ENCODE measurements at regions not wholly inside any gene's neighbourhood (a gene's known extent, or its start where the extent isn't known, plus 50 kb on each side); places are given as distances from the start of the nearest gene placed in this dataset.

- TF ChIP-seq, protein P1, sequence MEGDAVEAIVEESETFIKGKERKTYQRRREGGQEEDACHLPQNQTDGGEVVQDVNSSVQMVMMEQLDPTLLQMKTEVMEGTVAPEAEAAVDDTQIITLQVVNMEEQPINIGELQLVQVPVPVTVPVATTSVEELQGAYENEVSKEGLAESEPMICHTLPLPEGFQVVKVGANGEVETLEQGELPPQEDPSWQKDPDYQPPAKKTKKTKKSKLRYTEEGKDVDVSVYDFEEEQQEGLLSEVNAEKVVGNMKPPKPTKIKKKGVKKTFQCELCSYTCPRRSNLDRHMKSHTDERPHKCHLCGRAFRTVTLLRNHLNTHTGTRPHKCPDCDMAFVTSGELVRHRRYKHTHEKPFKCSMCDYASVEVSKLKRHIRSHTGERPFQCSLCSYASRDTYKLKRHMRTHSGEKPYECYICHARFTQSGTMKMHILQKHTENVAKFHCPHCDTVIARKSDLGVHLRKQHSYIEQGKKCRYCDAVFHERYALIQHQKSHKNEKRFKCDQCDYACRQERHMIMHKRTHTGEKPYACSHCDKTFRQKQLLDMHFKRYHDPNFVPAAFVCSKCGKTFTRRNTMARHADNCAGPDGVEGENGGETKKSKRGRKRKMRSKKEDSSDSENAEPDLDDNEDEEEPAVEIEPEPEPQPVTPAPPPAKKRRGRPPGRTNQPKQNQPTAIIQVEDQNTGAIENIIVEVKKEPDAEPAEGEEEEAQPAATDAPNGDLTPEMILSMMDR (conservative IDR thresholded peaks at IDR 0.05), result peak; percentile 57
- TF ChIP-seq EZH2 (IDR thresholded peaks at IDR 0.05; ENCODE audit: low read depth), result no peak
These were observed 81.3 kb upstream of the TMEM33 start for GRCh38 chr4:41853973-41854372.

Measured in PC-9 (cell line).